ENCODE measurements at regions not wholly inside any gene's neighbourhood (a gene's known extent, or its start where the extent isn't known, plus 50 kb on each side); places are given as distances from the start of the nearest gene placed in this dataset.

DNA sequence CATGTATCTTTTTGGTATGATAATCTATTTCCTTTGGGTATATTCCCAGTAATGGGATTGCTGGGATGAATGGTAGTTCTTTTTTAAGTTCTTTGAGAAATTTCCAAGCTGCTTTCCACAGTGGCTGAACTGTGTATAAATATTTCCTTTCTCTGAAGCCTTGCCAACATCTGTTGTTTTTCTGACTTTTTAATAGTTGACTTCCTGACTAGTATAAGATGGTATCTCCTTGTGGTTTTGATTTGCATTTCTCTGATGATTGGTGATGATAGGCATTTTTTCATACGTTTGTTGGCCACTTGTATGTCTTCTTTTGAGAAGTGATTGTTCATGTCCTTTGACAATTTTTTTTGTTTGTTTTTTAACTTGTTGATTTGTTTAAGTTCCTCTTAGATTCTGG is 61.6 kb upstream of the PCDH17 start:
- no peaks in the 10 kb centered on the region; the same call in 1 of the 2 replicates for H3K9me3 ChIP-seq (ENCODE audit: insufficient read depth, low read length)
- H3K4me3 ChIP-seq (ENCODE audit: insufficient read depth, low read length, poor library complexity, severe bottlenecking), result no peak overlapping the region
- H3K27me3 ChIP-seq (ENCODE audit: low read length), result no peaks in the 10 kb centered on the region
- H3K9ac ChIP-seq (ENCODE audit: low read length), result no peak overlapping the region
- no peaks in the 10 kb centered on the region for H3F3A ChIP-seq (ENCODE audit: insufficient read depth)
- TF ChIP-seq CTCF (IDR thresholded peaks at IDR 0.05; ENCODE audit: insufficient read depth, low read length, poor library complexity, severe bottlenecking) (no peak), EZH2phosphoT487 (conservative IDR thresholded peaks at IDR 0.05; ENCODE audit: low read length) (no peak)
- H3K36me3 ChIP-seq (ENCODE audit: low read length), result 0 out of 2 replicates have a peak, but pooled peaks cover 2% of the 10 kb centered on the region
- no peaks in the 10 kb centered on the region for H4K20me1 ChIP-seq (ENCODE audit: low read depth, low read length)
- no peak overlapping the region for H2AFZ ChIP-seq (ENCODE audit: low read depth, low read length, severe bottlenecking)
- no peak overlapping the region for H3K4me2 ChIP-seq (ENCODE audit: low read depth, low read length, poor library complexity, severe bottlenecking)
- H3K79me2 ChIP-seq (ENCODE audit: insufficient read depth, low read length), result no peaks in the 10 kb centered on the region
- H3K27ac ChIP-seq (ENCODE audit: low read depth, low read length), result no peak overlapping the region
- no peaks in the 10 kb centered on the region for H3K9me2 ChIP-seq (replicated peaks; ENCODE audit: insufficient read depth, low read length)
